Heart left ventricle (tissue), 13 donors: ENCODE measurements at regions not wholly inside any gene's neighbourhood (a gene's known extent, or its start where the extent isn't known, plus 50 kb on each side); places are given as distances from the start of the nearest gene placed in this dataset.

Experiments
- CTCF ChIP-seq, 12 donors: fragments of 200-600 bp; sonication (generic) in 4 of 12; IDR thresholded peaks; one replicate each; pipeline versions ENCODE4 v1.5.0 to v1.8.0; 2018 to 2022; ENCODE audit warnings: antibody characterized with exemption in 12 of 12, mild to moderate bottlenecking in 5 of 12
- POLR2A ChIP-seq, 2 donors: fragments of 450-650 bp; IDR thresholded peaks; one replicate each; pipeline ENCODE4 v1.6.1; 2017; ENCODE audit warnings: antibody characterized with exemption in 2 of 2, mild to moderate bottlenecking in 2 of 2, moderate library complexity in 2 of 2
- donor health status: ischemic (EF 13 %, LVEDD 7.1; RV severe dilation, severe dysfunction).
- donor health status: DM: no; HTN: yes; CAD: no.
- donor health status: DM: no; HTN: no; CAD: no.
- donor health status: ischemic (EF 25% LVEDD 6.9; RV normal size, moderate dysfunction).
- donor health status: ischemic (EF 25% LVEDD 5.7; RV mildly dilated, moderate dysfunction).
- donor health status: ischemic (EF 35%, LVEDD 5.7; RV mildly dilated, moderate dysfunction).
- donor health status: nonischemic (EF 11% LVEDD 7.7; RV severe dilation, severe dysfunction).
- donor health status: DM: yes; HTN: yes; CAD: no.
- donor health status: PGD.
- donor health status: ischemic (EF 29% LVEDD 5.4; RV normal size, mild dysfunction).
- donor health status: nonischemic (EF 23%, LVEDD 6.1; RV moderate dilation, normal function).

DNA sequence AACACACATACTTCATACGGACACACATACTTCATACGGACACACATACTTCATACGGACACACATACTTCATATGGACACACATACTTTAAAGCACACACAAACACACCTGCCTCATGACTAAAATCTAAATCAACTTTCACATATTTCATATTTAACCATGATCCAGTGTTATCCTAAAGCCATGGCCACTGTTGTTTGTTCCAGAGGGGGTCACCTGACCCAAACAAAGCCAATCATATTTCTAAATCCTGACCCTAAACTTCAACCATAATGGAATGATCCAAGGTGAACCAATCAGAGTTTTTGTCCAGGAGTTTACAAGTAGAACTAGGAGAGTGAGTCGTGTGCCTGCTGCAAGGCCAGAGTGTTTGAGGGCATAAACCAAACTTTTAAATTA lies 97.2 kb upstream of the KIT start:
- TF ChIP-seq CTCF (IDR thresholded peaks at IDR 0.05) (no peak), POLR2A (IDR thresholded peaks at IDR 0.05) (no peak)
